ENCODE measurements at regions not wholly inside any gene's neighbourhood (a gene's known extent, or its start where the extent isn't known, plus 50 kb on each side); places are given as distances from the start of the nearest gene placed in this dataset.
A peak's percentile ranks its signal among the peaks of the same experiment; 100 is the strongest.

DNA sequence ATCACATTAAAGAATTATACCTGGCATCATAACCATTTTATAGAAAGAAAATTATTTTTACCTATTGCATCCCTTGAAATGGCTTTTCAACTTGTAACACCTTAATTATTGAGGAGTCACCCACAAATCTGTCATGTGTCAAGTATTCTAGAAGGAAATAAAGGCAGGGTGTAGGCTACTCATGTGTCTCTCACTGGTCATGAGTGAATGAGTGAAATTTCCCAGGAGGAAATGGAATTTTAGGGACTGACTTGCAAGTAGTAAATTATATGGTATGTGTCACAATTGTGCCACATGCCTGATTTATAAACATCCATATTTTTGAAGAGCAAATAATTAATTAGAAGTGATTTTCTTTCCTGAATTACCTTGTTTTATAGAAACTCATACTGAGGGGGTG is 310.5 kb upstream of the ADAMTS9 start:
- no peak for DNase-seq (ENCODE audit: low spot score)

DNA sequence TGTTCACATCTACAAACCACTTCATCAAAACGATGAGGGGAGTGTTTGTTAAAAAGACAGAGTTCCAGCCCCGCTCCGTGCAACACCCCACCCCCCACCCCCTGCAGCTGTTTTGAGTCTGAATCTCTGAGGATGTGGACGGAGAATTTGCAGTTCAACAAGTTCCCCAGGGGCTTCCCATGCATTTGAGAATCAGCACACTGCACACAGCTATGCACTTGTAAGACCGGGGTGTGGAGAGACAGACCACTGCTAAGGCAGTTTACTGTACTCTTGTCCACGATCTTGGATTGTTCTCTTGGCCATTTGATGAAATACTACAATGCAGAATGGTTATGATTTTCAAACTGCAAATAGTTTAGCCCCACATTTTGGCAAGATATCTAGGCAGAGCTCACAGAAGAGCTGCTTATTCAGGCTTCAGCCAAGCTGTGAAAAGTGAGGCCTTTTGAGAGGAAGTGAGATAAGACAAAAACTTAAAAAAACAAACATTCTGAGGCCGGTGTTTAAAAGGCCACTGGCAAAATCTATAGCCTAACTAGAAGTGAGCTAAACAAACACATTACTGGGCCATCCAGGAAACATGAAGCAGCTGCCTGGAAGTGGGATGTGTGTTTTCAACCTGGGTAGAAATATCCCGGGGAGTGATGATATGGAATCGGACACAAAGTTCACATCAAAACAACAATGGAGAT is 308.2 kb upstream of the ADAMTS9 start:
- no peak for DNase-seq (ENCODE audit: low spot score)

- DNase-seq (ENCODE audit: low spot score) = no peak
These were observed 306.0 kb upstream of the ADAMTS9 start for GRCh38 chr3:64993781-64994180.

- peak; percentile 5 for DNase-seq (ENCODE audit: low spot score)
These were observed 304.9 kb upstream of the ADAMTS9 start for GRCh38 chr3:64992530-64993285.

- no peak for DNase-seq (ENCODE audit: low spot score)
These were observed 300.4 kb upstream of the ADAMTS9 start for GRCh38 chr3:64988188-64988587.

GRCh38 chr3:64987726-64988125 is 299.9 kb upstream of the ADAMTS9 start:
- DNase-seq (ENCODE audit: low spot score) = no peak

DNA sequence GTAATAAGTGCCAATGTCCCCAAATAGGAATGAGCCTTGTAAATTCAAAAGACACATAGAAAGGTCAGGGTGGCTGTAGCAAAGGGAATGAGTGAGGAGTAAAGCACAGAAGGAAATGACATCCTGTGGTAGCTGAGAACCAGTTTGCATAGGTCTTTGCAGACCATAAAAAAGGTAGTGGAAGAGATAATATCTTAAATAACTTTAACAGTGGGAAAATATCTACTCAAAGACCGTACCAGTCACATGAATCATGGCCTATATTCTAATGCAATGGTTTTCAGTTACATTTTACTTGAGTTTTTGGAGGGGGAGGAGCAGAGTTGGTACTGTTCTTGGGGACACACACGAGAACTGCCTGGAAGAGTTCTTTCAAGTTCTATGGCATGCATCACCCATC is 297.3 kb upstream of the ADAMTS9 start:
- DNase-seq (ENCODE audit: low spot score) = no peak

DNA sequence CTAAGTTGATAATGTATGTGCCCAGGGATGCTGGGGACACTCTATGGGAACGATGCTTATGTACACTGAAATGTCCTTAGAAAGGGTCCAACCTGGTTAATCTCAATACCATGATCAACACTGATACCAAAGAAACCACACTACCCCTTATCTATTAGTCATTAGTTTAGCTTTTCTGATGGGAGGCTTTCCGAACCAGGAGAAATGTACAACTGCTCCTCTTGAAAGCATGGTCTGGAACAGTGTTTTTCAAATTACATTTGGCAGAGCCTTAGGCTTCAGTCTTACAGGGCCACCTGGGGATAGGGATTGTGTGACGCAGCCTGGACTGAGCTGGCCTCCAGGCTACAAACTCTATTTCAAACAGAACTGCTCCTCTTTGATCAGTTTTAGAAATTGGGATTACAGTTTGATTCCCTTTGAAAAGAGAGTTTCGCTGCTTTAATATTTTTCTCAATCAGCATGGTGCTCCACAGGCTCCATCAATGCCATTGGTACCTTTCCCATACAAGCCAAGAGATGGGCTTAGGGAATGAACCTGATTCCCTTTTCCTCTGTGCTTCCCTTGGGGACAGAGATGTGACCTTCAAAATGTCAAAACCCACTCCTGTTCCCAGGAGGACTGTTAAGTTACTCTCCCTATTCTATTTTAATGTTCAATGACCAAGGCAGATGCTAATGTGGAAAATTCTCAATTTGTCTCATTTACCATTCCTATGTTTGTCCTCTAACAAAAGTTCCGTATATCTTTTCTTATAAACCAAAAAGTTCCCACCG is 296.0 kb upstream of the ADAMTS9 start:
- DNase-seq (ENCODE audit: low spot score) = no peak

GRCh38 chr3:64977308-64978100 is 289.7 kb upstream of the ADAMTS9 start:
- no peak for DNase-seq (ENCODE audit: low spot score)

DNA sequence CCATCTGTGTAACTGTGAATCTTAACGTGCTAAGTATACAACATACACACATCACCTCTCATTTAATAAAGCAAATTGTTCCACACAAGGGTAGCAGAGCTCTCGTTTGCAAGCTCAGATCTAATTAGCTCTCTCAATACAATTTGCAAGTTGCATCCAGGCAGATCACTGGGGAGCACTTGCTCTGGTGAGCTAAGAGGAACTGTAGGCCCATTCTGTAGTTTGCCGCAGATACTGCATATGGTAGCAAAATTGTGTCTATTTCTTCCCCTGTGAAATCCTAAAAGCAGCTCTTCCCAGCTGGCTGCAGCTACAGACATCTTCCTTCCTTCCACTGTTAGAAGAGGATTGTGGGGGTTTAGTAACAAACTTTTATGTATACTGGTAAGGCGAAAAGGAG is 288.7 kb upstream of the ADAMTS9 start:
- no peak for DNase-seq (ENCODE audit: low spot score)

DNA sequence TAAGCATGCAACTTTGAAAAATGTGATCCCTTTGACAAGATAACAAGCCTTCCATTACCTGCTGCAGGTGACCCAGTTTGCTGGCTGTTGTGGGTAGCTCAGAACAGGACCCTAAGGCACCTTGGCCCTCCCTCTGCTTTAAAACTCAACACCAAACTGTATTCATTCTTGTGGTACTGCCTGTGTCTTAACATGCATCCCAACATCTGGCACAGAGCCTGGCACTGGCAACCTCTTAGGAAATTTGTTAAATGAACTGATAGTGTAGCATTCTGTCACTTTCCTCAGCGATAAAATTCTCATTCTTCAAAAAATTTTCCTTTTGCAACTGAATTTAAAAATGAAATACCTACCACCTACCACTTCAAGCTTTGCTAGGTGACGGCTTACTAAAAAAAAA is 287.3 kb upstream of the ADAMTS9 start:
- no peak for DNase-seq (ENCODE audit: low spot score)

- no peak for DNase-seq (ENCODE audit: low spot score)
These were observed 286.6 kb upstream of the ADAMTS9 start for GRCh38 chr3:64974401-64974800.

- DNase-seq (ENCODE audit: low spot score) = no peak
These were observed 285.0 kb upstream of the ADAMTS9 start for GRCh38 chr3:64972793-64973192.

- no peak for DNase-seq (ENCODE audit: low spot score)
These were observed 283.8 kb upstream of the ADAMTS9 start for GRCh38 chr3:64971602-64972001.

GRCh38 chr3:64970634-64971033 is 282.8 kb upstream of the ADAMTS9 start:
- no peak for DNase-seq (ENCODE audit: low spot score)

DNA sequence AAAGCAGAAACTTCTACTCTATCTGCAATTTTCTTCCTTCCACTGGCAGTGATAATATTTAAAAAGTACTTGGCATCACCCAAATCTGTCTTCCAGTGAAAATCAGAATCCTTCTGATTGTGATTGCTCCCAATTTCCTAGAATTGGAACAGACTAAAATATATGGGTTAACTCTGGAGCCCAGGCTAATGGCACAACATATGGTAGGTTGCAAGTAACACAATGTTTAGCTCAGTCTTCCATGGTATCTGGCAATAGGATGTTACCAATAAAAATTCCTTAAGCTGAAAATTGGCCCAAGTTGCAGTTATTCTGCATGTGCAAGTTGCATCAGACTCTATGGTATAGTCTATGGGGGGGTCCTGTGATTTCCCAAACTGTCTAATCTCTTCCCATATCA is 273.5 kb upstream of the ADAMTS9 start:
- DNase-seq (ENCODE audit: low spot score) = no peak

DNA sequence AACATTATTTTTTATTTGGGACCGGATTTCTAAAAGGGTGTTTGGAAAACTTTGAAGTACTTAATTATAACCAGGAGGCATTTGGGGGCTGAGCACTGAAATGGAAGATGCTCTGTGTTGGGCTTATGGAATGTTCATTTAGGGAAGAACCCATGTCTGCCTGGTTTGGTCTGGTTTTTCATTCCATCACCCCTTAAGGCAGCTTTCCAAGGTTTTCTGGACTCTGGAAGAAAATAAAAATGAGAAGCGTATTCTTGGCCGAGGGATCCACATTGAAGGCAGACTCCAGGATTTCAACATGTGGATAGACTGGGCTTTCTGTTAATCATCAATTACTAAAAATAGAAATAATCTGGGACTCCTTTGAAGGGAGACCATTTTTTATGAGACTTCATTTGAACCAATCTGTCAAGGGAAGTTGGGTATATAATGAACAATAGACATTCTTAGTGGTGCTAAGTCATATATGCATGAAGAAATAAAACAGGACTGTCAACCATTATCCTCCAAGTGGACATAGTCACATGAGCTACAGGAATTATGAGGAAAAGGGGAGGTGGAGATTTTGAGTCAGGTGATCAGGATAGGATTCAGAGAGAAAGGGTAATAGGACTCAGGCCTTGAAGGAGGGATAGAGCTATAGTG is 270.5 kb upstream of the ADAMTS9 start:
- no peak for DNase-seq (ENCODE audit: low spot score)

- no peak for DNase-seq (ENCODE audit: low spot score)
These were observed 269.8 kb upstream of the ADAMTS9 start for GRCh38 chr3:64957408-64958198.

- DNase-seq (ENCODE audit: low spot score) = no peak
These were observed 269.0 kb upstream of the ADAMTS9 start for GRCh38 chr3:64956711-64957325.

- DNase-seq (ENCODE audit: low spot score) = no peak
These were observed 267.3 kb upstream of the ADAMTS9 start for GRCh38 chr3:64954995-64955636.

Measured in globus pallidus (tissue), 1 donor.